Loucy (cell line): ENCODE measurements at regions not wholly inside any gene's neighbourhood (a gene's known extent, or its start where the extent isn't known, plus 50 kb on each side); places are given as distances from the start of the nearest gene placed in this dataset.

ENCODE experiments used
- EZH2phosphoT487 ChIP-seq: fragments of 200-600 bp; IDR thresholded peaks from 2 replicates; pipeline ENCODE4 v1.6.1; 2018; ENCODE audit warnings: antibody characterized with exemption, mild to moderate bottlenecking, moderate library complexity, borderline replicate concordance
- TF ChIP-seq, protein P1 (sequence below): fragments of 200-600 bp; sonication (generic); conservative IDR thresholded peaks from 2 replicates; pipeline ENCODE4 v1.5.1; 2014; ENCODE audit warnings: mild to moderate bottlenecking, antibody characterized with exemption, low read length

- TF ChIP-seq, protein P1, sequence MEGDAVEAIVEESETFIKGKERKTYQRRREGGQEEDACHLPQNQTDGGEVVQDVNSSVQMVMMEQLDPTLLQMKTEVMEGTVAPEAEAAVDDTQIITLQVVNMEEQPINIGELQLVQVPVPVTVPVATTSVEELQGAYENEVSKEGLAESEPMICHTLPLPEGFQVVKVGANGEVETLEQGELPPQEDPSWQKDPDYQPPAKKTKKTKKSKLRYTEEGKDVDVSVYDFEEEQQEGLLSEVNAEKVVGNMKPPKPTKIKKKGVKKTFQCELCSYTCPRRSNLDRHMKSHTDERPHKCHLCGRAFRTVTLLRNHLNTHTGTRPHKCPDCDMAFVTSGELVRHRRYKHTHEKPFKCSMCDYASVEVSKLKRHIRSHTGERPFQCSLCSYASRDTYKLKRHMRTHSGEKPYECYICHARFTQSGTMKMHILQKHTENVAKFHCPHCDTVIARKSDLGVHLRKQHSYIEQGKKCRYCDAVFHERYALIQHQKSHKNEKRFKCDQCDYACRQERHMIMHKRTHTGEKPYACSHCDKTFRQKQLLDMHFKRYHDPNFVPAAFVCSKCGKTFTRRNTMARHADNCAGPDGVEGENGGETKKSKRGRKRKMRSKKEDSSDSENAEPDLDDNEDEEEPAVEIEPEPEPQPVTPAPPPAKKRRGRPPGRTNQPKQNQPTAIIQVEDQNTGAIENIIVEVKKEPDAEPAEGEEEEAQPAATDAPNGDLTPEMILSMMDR: peak; percentile 17; the same call in 1 of the 2 replicates
- TF ChIP-seq EZH2phosphoT487: no peak
These were observed 86.9 kb upstream of the GDNF start for GRCh38 chr5:37926732-37927131.
